GM18909 (cell line): ENCODE measurements at regions not wholly inside any gene's neighbourhood (a gene's known extent, or its start where the extent isn't known, plus 50 kb on each side); places are given as distances from the start of the nearest gene placed in this dataset.

ENCODE experiments used
- ATAC-seq: cut with Tn5 transposase; IDR thresholded peaks from one replicate; pipeline ENCODE4 v1.9.1; 2021; ENCODE audit warnings: mild to moderate bottlenecking; ENCODE audit not compliant: unreplicated experiment, poor library complexity

DNA sequence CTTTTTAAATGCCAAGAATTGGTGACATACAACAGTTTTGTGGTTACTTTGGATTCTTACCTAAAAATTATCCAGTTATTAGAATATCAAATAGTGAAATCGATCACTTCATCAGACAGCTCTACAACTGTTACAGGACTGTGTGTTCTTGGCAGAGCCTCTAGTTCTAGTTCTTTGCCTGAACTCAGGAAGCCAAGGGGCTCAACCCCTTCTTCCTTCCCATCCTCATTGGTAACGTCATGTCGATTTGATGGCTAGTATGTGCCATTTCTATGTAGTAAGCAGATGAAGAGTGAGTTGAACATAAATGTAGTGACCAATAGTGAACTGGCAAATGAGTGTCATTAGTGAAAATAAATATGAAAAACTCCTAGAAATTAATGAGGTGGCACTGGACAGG lies 59.4 kb upstream of the LIMCH1 start:
- no peak for ATAC-seq

- ATAC-seq = no peak
These were observed 57.1 kb upstream of the LIMCH1 start for GRCh38 chr4:41480896-41481311.

- no peak for ATAC-seq
These were observed 54.2 kb upstream of the LIMCH1 start for GRCh38 chr4:41483771-41484170.

- no peak for ATAC-seq
These were observed 52.9 kb upstream of the LIMCH1 start for GRCh38 chr4:41485041-41485440.

DNA sequence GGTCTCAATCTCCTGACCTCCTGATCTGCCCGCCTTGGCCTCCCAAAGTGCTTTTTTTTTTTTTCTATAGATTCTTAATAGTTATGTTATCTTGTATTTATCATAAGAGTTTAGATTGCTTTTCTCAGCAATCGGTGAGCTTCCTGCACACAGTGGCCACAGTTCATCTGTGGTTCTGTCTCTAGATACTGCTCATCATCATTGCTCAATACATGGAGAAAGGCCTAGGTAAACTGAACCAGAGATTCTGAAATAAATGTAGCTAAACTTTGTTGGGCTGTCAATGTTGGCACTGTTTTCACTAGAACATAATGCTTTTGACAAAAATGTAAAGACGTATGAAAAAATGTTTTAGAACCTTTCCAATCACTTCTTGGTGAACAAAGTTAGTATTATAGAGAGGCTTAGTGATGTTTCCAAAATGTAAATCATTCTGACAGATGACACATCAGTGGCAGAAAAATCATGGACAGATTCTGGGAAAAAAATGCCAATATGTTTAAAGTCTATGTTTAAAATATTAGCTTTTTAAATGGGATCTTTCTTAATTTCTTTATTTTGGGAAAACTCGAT lies 50.0 kb upstream of the LIMCH1 start:
- no peak for ATAC-seq
